Stomach (tissue), 8 donors: ENCODE measurements at regions not wholly inside any gene's neighbourhood (a gene's known extent, or its start where the extent isn't known, plus 50 kb on each side); places are given as distances from the start of the nearest gene placed in this dataset.

Experiments
- DNase-seq, 2 donors: peaks; one replicate each; pipeline versions ENCODE4 v3.0.0 to v3.0.0-alpha.2; 2013 to 2019
- H3K27ac ChIP-seq, 5 donors: fragments of 200-600 bp in 4 of 5; sonication (generic) in 4 of 5; one replicate each; pipeline ENCODE4 v1.5.1; 2013 to 2019; ENCODE audit warnings: mild to moderate bottlenecking in 1 of 5, moderate library complexity in 1 of 5
- H3K27me3 ChIP-seq, 3 donors: fragments of 200-600 bp; sonication (generic); one replicate each; pipeline ENCODE4 v1.5.1; 2017 to 2019; ENCODE audit warnings: mixed run types in 1 of 3
- H3K36me3 ChIP-seq, 4 donors: fragments of 200-600 bp; sonication (generic); 1 replicate in 3 of 4; 2 replicates in 1 of 4; pipeline ENCODE4 v1.5.1; 2016 to 2019
- H3K4me1 ChIP-seq, 4 donors: fragments of 200-600 bp; sonication (generic); one replicate each; pipeline ENCODE4 v1.5.1; 2016 to 2019
- H3K4me3 ChIP-seq, 4 donors: fragments of 200-600 bp; sonication (generic) in 3 of 4; one replicate each; pipeline ENCODE4 v1.5.1; 2016 to 2019; ENCODE audit warnings: mild to moderate bottlenecking in 1 of 4
- H3K9me3 ChIP-seq, 4 donors: fragments of 200-600 bp; sonication (generic); one replicate each; pipeline ENCODE4 v1.5.1; 2016 to 2019
- EP300 ChIP-seq: sonication (generic); formaldehyde crosslinking; IDR thresholded peaks from one replicate; pipeline ENCODE4 v1.6.1; 2017; ENCODE audit warnings: antibody characterized with exemption
- POLR2A ChIP-seq, 4 donors: fragments of 450-650 bp; IDR thresholded peaks; one replicate each; pipeline ENCODE4 v1.6.1; 2016; ENCODE audit warnings: antibody characterized with exemption in 4 of 4, control low read depth in 2 of 4, mild to moderate bottlenecking in 1 of 4, moderate library complexity in 1 of 4
- POLR2AphosphoS5 ChIP-seq, 3 donors: sonication (generic); formaldehyde crosslinking; IDR thresholded peaks; one replicate each; pipeline ENCODE4 v1.6.1; 2016; ENCODE audit warnings: antibody characterized with exemption in 3 of 3
- WGBS, 5 donors: extraction: QIAGEN DNeasy Blood & Tissue Kit in 3 of 5; methylation state at CpG; one replicate each; pipeline versions ENCODE4 v1.1.5 to v1.1.7; 2013 to 2018; 5-methylcytosine and 5-hydroxymethylcytosine counted together
- intact Hi-C: fragments of 100-400 bp; cut with DNase I; formaldehyde crosslinking; loops from one replicate; pipeline ENCODE4 v1.15.1; 2023; ENCODE audit warnings: low total_unique reads
- TF ChIP-seq, protein P1 (sequence below), 7 experiments: fragments of 450-650 bp in 4 of 7; fragments of 200-600 bp in 3 of 7; sonication (generic) in 3 of 7; IDR thresholded peaks; one replicate each; pipeline ENCODE4 v1.5.1; 2016 to 2019; ENCODE audit warnings: antibody characterized with exemption in 7 of 7, control low read depth in 2 of 7, mild to moderate bottlenecking in 1 of 7
- donor health status: healthy with polysubstance abuse.
- donor health status: Bipolar disorder and iron deficiency.
- donor health status: healthy.

GRCh38 chr21:18722193-18722592 is 318.6 kb upstream of the TMPRSS15 start:
- 77 to 86% (median 81%) methylated on average over 1 of the region's 1 CpG for WGBS, 5 donors
- Histone ChIP-seq H3K27me3 (no peaks in the 10 kb centered on the region), H3K4me3 (no peak overlapping the region), H3K4me1 (peaks cover 0 to 1% (median 0%) of the 10 kb centered on the region in 4 donors), H3K36me3 (no peaks in the 10 kb centered on the region), H3K9me3 (no peaks in the 10 kb centered on the region), H3K27ac (no peak overlapping the region)
- TF ChIP-seq EP300, result no peak
- TF ChIP-seq, protein P1, sequence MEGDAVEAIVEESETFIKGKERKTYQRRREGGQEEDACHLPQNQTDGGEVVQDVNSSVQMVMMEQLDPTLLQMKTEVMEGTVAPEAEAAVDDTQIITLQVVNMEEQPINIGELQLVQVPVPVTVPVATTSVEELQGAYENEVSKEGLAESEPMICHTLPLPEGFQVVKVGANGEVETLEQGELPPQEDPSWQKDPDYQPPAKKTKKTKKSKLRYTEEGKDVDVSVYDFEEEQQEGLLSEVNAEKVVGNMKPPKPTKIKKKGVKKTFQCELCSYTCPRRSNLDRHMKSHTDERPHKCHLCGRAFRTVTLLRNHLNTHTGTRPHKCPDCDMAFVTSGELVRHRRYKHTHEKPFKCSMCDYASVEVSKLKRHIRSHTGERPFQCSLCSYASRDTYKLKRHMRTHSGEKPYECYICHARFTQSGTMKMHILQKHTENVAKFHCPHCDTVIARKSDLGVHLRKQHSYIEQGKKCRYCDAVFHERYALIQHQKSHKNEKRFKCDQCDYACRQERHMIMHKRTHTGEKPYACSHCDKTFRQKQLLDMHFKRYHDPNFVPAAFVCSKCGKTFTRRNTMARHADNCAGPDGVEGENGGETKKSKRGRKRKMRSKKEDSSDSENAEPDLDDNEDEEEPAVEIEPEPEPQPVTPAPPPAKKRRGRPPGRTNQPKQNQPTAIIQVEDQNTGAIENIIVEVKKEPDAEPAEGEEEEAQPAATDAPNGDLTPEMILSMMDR (IDR thresholded peaks at IDR 0.05), result no peak
- no peak for TF ChIP-seq POLR2AphosphoS5 (IDR thresholded peaks at IDR 0.05)
- no peak for TF ChIP-seq POLR2A (IDR thresholded peaks at IDR 0.05)
- DNase-seq, result no peak
- intact Hi-C loops, result no loop called here

GRCh38 chr21:18723171-18723570 is 319.6 kb upstream of the TMPRSS15 start:
- TF ChIP-seq POLR2A (IDR thresholded peaks at IDR 0.05) (no peak), EP300 (no peak), POLR2AphosphoS5 (IDR thresholded peaks at IDR 0.05) (no peak)
- TF ChIP-seq, protein P1 (IDR thresholded peaks at IDR 0.05), result no peak
- Histone ChIP-seq H3K27me3 (no peaks in the 10 kb centered on the region), H3K27ac (no peak overlapping the region), H3K4me1 (no peaks in the 10 kb centered on the region), H3K36me3 (no peaks in the 10 kb centered on the region), H3K9me3 (no peaks in the 10 kb centered on the region), H3K4me3 (no peak overlapping the region)
- DNase-seq, result no peak
- 42 to 63% (median 56%) methylated on average over 2 of the region's 2 CpGs for WGBS, 5 donors
- intact Hi-C loops, result no loop called here

GRCh38 chr21:18725653-18726052 is 322.1 kb upstream of the TMPRSS15 start:
- no peak for DNase-seq
- TF ChIP-seq POLR2AphosphoS5 (IDR thresholded peaks at IDR 0.05) (no peak), EP300 (no peak), POLR2A (IDR thresholded peaks at IDR 0.05) (no peak)
- TF ChIP-seq, protein P1 (IDR thresholded peaks at IDR 0.05), result no peak
- Histone ChIP-seq H3K4me1 (no peaks in the 10 kb centered on the region), H3K9me3 (no peaks in the 10 kb centered on the region), H3K36me3 (no peaks in the 10 kb centered on the region), H3K4me3 (no peak overlapping the region), H3K27me3 (no peaks in the 10 kb centered on the region), H3K27ac (no peak overlapping the region)
- WGBS, 5 donors, result 53 to 73% (median 72%) methylated on average over 3 of the region's 3 CpGs
- intact Hi-C loops, result no loop called here

- no peaks in the 10 kb centered on the region for H3K4me1 ChIP-seq
- H3K36me3 ChIP-seq, result no peaks in the 10 kb centered on the region
- 78 to 88% (median 87%) methylated on average over 5 of the region's 5 CpGs for WGBS, 5 donors
- TF ChIP-seq, protein P1 (IDR thresholded peaks at IDR 0.05), result no peak
- TF ChIP-seq EP300, result no peak
- no peak for TF ChIP-seq POLR2A (IDR thresholded peaks at IDR 0.05)
- TF ChIP-seq POLR2AphosphoS5 (IDR thresholded peaks at IDR 0.05), result no peak
- intact Hi-C loops, result no loop called here
- H3K9me3 ChIP-seq, result no peaks in the 10 kb centered on the region
- no peak for DNase-seq
- H3K27me3 ChIP-seq, result no peaks in the 10 kb centered on the region
- H3K4me3 ChIP-seq, result no peak overlapping the region
- H3K27ac ChIP-seq, result no peak overlapping the region
Measured at GRCh38 chr21:18741954-18742353, 338.4 kb upstream of the TMPRSS15 start.
